Omental fat pad (tissue), 3 donors: ENCODE measurements at regions not wholly inside any gene's neighbourhood (a gene's known extent, or its start where the extent isn't known, plus 50 kb on each side); places are given as distances from the start of the nearest gene placed in this dataset.
"Not testable (repeated sequence)": the region's sequence is repeated elsewhere in the genome, so short reads cannot be mapped to it uniquely, and the experiment has no call there.

ENCODE experiments used
- ATAC-seq: fragments of 150-250 bp; one replicate; pipeline ENCODE4 v1.9.1; 2016; ENCODE audit warnings: mild to moderate bottlenecking, moderate library complexity; ENCODE audit not compliant: low FRiP score
- DNase-seq: peaks from one replicate; pipeline ENCODE4 v3.0.0-alpha.2; 2019; ENCODE audit warnings: low spot score
- TF ChIP-seq, protein P1 (sequence below), 3 donors: fragments of 450-650 bp; IDR thresholded peaks; one replicate each; pipeline ENCODE4 v1.5.1; 2016 to 2017; ENCODE audit warnings: antibody characterized with exemption in 3 of 3, mild to moderate bottlenecking in 3 of 3, moderate library complexity in 2 of 3

DNA sequence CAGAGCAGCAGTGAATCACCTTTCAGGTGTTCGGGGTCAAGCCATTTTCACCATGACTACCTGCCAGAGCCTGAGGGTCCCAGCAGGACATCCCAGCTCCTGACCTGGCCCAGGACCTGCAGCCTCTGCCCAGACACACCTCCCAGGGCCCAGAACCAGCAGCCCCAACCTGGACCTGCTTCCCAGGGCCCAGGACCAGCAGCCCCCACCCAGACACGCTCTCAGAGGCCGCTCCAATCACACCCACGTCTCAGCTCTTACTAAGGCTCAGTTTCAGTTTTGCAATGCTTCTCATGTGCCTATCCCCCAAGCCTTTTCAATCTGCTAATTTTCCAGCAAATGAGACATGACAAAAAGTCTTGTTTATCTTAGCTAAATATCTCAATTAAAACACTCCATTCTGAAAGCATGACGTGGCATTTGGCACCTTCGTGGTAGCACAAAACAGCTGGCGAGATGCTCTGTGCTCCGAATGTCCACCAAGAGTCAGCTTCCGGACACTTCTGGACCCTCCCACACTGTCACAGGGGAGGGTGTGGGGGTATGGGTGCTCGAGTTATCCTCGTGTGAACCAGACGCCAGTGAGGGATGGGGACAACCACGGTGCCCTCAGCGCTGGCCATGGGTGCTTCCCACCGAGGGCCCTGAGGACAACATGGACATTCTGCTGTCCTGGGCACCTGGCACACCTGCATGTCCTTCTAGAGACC is 253.2 kb downstream of the DLL1 start:
- TF ChIP-seq, protein P1, sequence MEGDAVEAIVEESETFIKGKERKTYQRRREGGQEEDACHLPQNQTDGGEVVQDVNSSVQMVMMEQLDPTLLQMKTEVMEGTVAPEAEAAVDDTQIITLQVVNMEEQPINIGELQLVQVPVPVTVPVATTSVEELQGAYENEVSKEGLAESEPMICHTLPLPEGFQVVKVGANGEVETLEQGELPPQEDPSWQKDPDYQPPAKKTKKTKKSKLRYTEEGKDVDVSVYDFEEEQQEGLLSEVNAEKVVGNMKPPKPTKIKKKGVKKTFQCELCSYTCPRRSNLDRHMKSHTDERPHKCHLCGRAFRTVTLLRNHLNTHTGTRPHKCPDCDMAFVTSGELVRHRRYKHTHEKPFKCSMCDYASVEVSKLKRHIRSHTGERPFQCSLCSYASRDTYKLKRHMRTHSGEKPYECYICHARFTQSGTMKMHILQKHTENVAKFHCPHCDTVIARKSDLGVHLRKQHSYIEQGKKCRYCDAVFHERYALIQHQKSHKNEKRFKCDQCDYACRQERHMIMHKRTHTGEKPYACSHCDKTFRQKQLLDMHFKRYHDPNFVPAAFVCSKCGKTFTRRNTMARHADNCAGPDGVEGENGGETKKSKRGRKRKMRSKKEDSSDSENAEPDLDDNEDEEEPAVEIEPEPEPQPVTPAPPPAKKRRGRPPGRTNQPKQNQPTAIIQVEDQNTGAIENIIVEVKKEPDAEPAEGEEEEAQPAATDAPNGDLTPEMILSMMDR (IDR thresholded peaks at IDR 0.05) = no peak
- DNase-seq (no peak), ATAC-seq (no peak)

DNA sequence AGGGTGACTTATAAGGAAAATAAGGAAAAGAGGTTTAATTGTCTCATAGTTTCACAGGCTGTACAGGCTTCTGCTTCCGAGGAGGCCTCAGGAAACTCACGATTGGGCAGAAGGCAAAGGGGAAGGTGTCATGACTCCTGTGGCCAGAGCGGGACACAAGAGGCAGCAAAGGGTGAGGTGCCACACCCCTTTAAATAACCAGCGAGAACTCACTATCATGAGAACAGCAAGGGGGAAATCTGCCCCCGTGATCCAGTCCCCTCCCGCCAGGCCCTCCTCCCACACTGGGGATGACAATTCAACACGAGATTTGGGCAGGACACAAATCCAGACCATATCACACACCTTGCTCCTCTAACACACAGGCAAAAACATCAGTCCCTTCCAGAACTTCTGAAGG is 254.0 kb downstream of the DLL1 start:
- DNase-seq (no peak), ATAC-seq (no peak)
- TF ChIP-seq, protein P1 (IDR thresholded peaks at IDR 0.05) = no peak

DNA sequence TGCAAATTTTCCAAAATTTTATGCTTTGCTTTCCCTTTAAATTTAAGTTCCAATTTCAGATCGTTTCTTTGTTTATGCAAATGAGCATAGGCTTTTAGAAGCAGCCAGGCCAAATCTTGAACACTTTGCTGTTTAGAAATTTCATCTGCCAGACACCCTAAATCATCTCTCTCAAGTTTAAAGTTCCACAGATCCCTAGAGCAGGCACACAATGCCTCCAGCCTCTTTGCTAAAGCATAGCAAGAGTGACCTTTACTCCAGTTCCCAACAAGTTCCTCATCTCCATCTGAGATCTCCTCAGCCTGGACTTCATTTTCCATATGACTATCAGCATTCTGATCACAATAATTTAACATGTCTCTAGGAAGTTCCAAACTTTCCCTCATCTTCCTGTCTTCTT is 254.5 kb downstream of the DLL1 start:
- not testable (repeated sequence) for DNase-seq

DNA sequence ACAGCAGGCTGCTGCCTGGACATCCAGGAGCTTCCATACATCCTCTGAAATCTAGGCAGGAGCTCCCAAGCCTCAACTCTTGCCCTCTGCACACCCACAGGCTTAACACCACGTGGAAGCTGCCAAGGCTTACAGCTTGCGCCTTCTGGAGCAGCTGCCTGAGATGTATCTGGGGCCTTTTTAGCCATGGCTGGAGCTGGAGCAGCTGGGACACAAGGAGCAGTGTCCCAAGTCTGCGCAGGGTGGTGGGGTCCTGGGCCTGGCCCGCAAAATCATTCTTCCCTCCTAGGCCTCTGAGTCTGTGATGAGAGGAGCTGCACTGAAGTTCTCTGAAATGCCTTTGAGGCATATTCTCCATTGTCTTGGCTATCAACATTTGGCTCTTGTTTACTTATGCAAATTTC is 255.0 kb downstream of the DLL1 start:
- DNase-seq (no peak), ATAC-seq (no peak)
- TF ChIP-seq, protein P1 (IDR thresholded peaks at IDR 0.05) = no peak

More for the DNA sequence above, 254.5 kb downstream of the DLL1 start:
- not testable (repeated sequence) for ATAC-seq

DNA sequence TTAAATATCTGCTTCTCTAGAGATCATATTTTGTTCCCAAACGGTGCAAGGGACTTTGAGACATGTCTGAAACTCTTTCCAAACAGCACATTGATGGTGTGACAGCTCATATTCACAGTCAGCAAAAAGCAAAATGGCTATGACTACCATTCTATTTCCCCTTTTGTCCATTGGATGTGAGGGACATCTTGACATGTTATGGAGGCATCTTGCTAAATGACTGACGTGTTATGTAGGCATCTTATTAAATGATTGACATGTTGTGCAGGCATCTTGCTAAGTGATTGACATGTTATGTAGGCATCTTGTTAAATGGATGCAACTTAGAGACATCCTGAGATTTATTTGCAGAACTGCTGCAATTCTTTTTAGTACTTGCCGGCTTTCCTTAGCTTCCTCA is 255.8 kb downstream of the DLL1 start:
- DNase-seq (no peak), ATAC-seq (no peak)
- TF ChIP-seq, protein P1 (IDR thresholded peaks at IDR 0.05) = no peak

DNA sequence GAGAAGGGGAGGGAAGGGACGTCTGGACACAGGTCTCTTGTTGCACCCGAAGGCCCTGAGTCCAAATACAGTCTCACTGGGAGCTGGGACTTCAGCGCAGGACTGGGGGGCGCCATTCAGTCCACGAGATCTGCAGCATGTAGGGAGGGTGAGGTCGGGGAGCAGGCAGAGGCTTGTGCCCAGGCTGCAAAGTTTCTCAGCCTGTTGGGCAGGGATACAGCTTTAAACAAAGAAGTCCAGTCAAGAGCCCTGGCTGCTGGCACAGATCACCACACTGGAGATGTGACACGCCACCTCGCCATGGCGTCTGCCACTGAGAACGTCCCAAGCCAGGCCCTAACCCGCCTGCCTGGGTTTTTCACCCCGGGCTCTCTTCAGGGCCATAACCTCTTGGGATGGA is 256.6 kb downstream of the DLL1 start:
- TF ChIP-seq, protein P1 (IDR thresholded peaks at IDR 0.05) = no peak
- ATAC-seq = no peak
- DNase-seq = no peak

DNA sequence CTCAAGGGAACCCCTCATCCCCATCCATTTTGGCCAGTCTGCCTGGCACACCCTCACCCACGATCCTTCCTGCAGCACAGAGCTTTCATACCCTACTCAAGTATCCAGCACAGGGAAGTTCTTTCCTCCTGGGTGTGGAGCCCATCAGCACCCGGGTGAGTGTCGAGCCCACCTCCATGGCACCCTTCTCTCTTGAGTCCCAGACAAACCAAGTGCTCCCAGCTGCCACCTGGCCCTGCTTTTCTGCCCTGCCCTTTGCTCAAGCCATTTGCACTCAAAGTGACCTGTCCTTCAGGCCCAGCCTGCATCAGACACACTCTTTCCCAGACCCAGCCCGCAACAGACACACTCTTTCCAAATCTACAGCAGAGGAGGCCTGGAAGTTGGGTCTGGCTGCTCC is 257.2 kb downstream of the DLL1 start:
- DNase-seq = no peak
- no peak for ATAC-seq
- TF ChIP-seq, protein P1 (IDR thresholded peaks at IDR 0.05) = no peak
